GM23248 (cell line): ENCODE measurements at regions not wholly inside any gene's neighbourhood (a gene's known extent, or its start where the extent isn't known, plus 50 kb on each side); places are given as distances from the start of the nearest gene placed in this dataset.

Source experiments
- DNase-seq: peaks from one replicate; pipeline ENCODE4 v3.0.0-alpha.2; 2015
- H2AFZ ChIP-seq: fragments of 200-600 bp; sonication (generic); 2 replicates; pipeline ENCODE4 v1.6.1; 2016; ENCODE audit warnings: antibody characterized with exemption
- H3F3A ChIP-seq: fragments of 200-600 bp; sonication (generic); 2 replicates; pipeline ENCODE4 v1.6.1; 2016; ENCODE audit warnings: mild to moderate bottlenecking, antibody characterized with exemption, mixed run types; ENCODE audit not compliant: insufficient read depth
- H3K27ac ChIP-seq: fragments of 200-600 bp; sonication (generic); 2 replicates; pipeline ENCODE4 v1.5.1; 2016; ENCODE audit warnings: mild to moderate bottlenecking
- H3K27me3 ChIP-seq: fragments of 200-600 bp; sonication (generic); replicated peaks from 2 replicates; pipeline ENCODE4 v1.6.1; 2016; ENCODE audit warnings: mild to moderate bottlenecking; ENCODE audit not compliant: insufficient read depth
- H3K36me3 ChIP-seq: fragments of 200-600 bp; sonication (generic); 2 replicates; pipeline ENCODE4 v1.6.1; 2016; ENCODE audit warnings: low read depth, mild to moderate bottlenecking
- H3K4me1 ChIP-seq: fragments of 200-600 bp; sonication (generic); 2 replicates; pipeline ENCODE4 v1.6.1; 2016; ENCODE audit warnings: mild to moderate bottlenecking; ENCODE audit not compliant: insufficient read depth
- H3K4me2 ChIP-seq: fragments of 200-600 bp; sonication (generic); one replicate; pipeline ENCODE4 v1.6.1; 2016; ENCODE audit warnings: mild to moderate bottlenecking; ENCODE audit not compliant: unreplicated experiment
- H3K4me3 ChIP-seq: fragments of 200-600 bp; sonication (generic); 2 replicates; pipeline ENCODE4 v1.5.1; 2016; ENCODE audit warnings: mild to moderate bottlenecking
- H3K79me2 ChIP-seq: fragments of 200-600 bp; sonication (generic); 2 replicates; pipeline ENCODE4 v1.6.1; 2016; ENCODE audit warnings: mild to moderate bottlenecking; ENCODE audit not compliant: insufficient read depth
- H3K9ac ChIP-seq: fragments of 200-600 bp; sonication (generic); 2 replicates; pipeline ENCODE4 v1.6.1; 2016; ENCODE audit warnings: mild to moderate bottlenecking
- H3K9me2 ChIP-seq: fragments of 200-600 bp; sonication (generic); 2 replicates; pipeline ENCODE4 v1.6.1; 2016; ENCODE audit warnings: mixed run types, mild to moderate bottlenecking, moderate library complexity; ENCODE audit not compliant: insufficient read depth
- H3K9me3 ChIP-seq: fragments of 200-600 bp; sonication (generic); one replicate; pipeline ENCODE4 v1.6.1; 2017; ENCODE audit warnings: low read depth
- H4K20me1 ChIP-seq: fragments of 200-600 bp; sonication (generic); 2 replicates; pipeline ENCODE4 v1.6.0; 2016; ENCODE audit not compliant: insufficient read depth
- EZH2 ChIP-seq: fragments of 200-600 bp; sonication (generic); IDR thresholded peaks from 2 replicates; pipeline ENCODE4 v1.6.1; 2018; ENCODE audit warnings: antibody characterized with exemption, mild to moderate bottlenecking; ENCODE audit not compliant: insufficient read depth, poor library complexity, severe bottlenecking
- EZH2phosphoT487 ChIP-seq: fragments of 200-600 bp; sonication (generic); IDR thresholded peaks from 2 replicates; pipeline ENCODE4 v1.6.1; 2018; ENCODE audit warnings: antibody characterized with exemption, moderate library complexity, mild to moderate bottlenecking, low read depth; ENCODE audit not compliant: insufficient read depth
- WGBS, 2 experiments: methylation state at CpG; one replicate each; pipeline ENCODE4 v1.1.6; 2015 to 2017; ENCODE audit warnings: low lambda C conversion rate in 2 of 2, low coverage in 1 of 2; ENCODE audit errors: missing lambda C conversion rate in 2 of 2; 5-methylcytosine and 5-hydroxymethylcytosine counted together
- in situ Hi-C: fragments of 300-500 bp; cut with MboI; formaldehyde crosslinking; loops from 2 replicates; pipeline ENCODE4 v1.15.0; 2020

- Histone ChIP-seq H3K36me3 (no peaks in the 10 kb centered on the region), H2AFZ (no peak overlapping the region), H4K20me1 (no peaks in the 10 kb centered on the region), H3K79me2 (no peaks in the 10 kb centered on the region), H3F3A (no peaks in the 10 kb centered on the region), H3K4me3 (no peak overlapping the region), H3K4me2 (no peak overlapping the region), H3K27me3 (no peaks in the 10 kb centered on the region), H3K27ac (no peak overlapping the region), H3K9me3 (no peaks in the 10 kb centered on the region), H3K4me1 (no peaks in the 10 kb centered on the region), H3K9ac (no peak overlapping the region), H3K9me2 (no peaks in the 10 kb centered on the region)
- TF ChIP-seq EZH2phosphoT487 = no peak
- no peak for TF ChIP-seq EZH2
- no peak for DNase-seq
- in situ Hi-C loops = no loop called here
- WGBS, 2 experiments = 50 to 61% methylated on average over 4 of the region's 4 CpGs
Observed at GRCh38 chr3:66618066-66618465, 117.2 kb upstream of the LRIG1 start.

DNA sequence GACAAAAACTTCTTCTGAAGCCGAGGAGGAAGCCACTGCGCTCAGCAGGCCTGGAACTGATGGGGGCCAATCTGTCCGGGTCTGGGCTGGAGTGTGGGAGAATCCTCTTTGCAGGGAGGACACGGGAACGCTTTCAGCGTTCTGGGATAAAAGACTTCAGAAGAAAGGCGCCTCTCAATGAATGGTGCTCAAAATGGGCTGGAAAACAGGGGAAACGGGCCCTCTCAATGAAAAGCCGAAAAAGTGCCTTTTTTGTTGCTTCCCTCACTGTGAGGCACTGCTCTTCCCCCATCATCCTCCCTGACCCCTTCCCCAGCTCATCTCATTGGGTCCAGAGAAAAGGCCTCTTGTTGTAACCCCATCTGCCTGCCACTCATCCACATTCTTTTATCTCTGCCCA is 119.5 kb upstream of the LRIG1 start:
- no peak for TF ChIP-seq EZH2phosphoT487
- no peak for TF ChIP-seq EZH2

GRCh38 chr3:66622756-66623457 is 122.1 kb upstream of the LRIG1 start:
- no peak overlapping the region for H3K9ac ChIP-seq
- TF ChIP-seq EZH2 (no peak), EZH2phosphoT487 (no peak)
- no peaks in the 10 kb centered on the region for H3K79me2 ChIP-seq
- H3K9me3 ChIP-seq = no peaks in the 10 kb centered on the region
- H3K9me2 ChIP-seq = no peaks in the 10 kb centered on the region
- no peak overlapping the region for H3K4me2 ChIP-seq
- H3K36me3 ChIP-seq = no peaks in the 10 kb centered on the region
- H4K20me1 ChIP-seq = no peaks in the 10 kb centered on the region
- H3K4me1 ChIP-seq = no peaks in the 10 kb centered on the region
- in situ Hi-C loops = no loop called here
- no peak overlapping the region for H3K27ac ChIP-seq
- no peak for DNase-seq
- H3F3A ChIP-seq = no peaks in the 10 kb centered on the region
- no peak overlapping the region for H3K4me3 ChIP-seq
- 79 to 83% methylated on average over 2 of the region's 2 CpGs for WGBS, 2 experiments
- H2AFZ ChIP-seq = no peak overlapping the region
- no peaks in the 10 kb centered on the region for H3K27me3 ChIP-seq

More for the DNA sequence above, 119.5 kb upstream of the LRIG1 start:
- no peak for DNase-seq
- Histone ChIP-seq H3K9me3 (no peaks in the 10 kb centered on the region), H3K9ac (no peak overlapping the region), H3K4me3 (no peak overlapping the region), H3K4me1 (no peaks in the 10 kb centered on the region), H3K9me2 (no peaks in the 10 kb centered on the region), H2AFZ (no peak overlapping the region), H3K27me3 (no peaks in the 10 kb centered on the region), H3K4me2 (no peak overlapping the region), H3K27ac (no peak overlapping the region), H3K36me3 (no peaks in the 10 kb centered on the region), H3F3A (no peaks in the 10 kb centered on the region), H4K20me1 (no peaks in the 10 kb centered on the region), H3K79me2 (no peaks in the 10 kb centered on the region)
- in situ Hi-C loops = no loop called here
- WGBS, 2 experiments = 81 to 86% methylated on average over 9 of the region's 9 CpGs

- in situ Hi-C loops = no loop called here
- no peaks in the 10 kb centered on the region for H3F3A ChIP-seq
- WGBS, 2 experiments = 57 to 63% methylated on average over 5 of the region's 5 CpGs
- H3K27ac ChIP-seq = no peak overlapping the region
- no peaks in the 10 kb centered on the region for H3K27me3 ChIP-seq
- no peaks in the 10 kb centered on the region for H4K20me1 ChIP-seq
- H3K79me2 ChIP-seq = no peaks in the 10 kb centered on the region
- H3K9ac ChIP-seq = no peak overlapping the region
- no peak overlapping the region for H2AFZ ChIP-seq
- H3K9me2 ChIP-seq = no peaks in the 10 kb centered on the region
- no peak overlapping the region for H3K4me2 ChIP-seq
- H3K9me3 ChIP-seq = no peaks in the 10 kb centered on the region
- no peak overlapping the region for H3K4me3 ChIP-seq
- H3K36me3 ChIP-seq = no peaks in the 10 kb centered on the region
- no peak for DNase-seq
- TF ChIP-seq EZH2phosphoT487 (no peak), EZH2 (no peak)
- H3K4me1 ChIP-seq = no peaks in the 10 kb centered on the region
Observed at GRCh38 chr3:66625505-66626216, 124.8 kb upstream of the LRIG1 start.
